AG09309 (cell line): ENCODE measurements at regions not wholly inside any gene's neighbourhood (a gene's known extent, or its start where the extent isn't known, plus 50 kb on each side); places are given as distances from the start of the nearest gene placed in this dataset.

ENCODE experiments used
- DNase-seq: peaks from one replicate; pipeline ENCODE4 v3.0.0-alpha.2; 2010; ENCODE audit warnings: low read depth
- H3K4me3 ChIP-seq: 2 replicates; pipeline ENCODE4 v1.5.1; 2011; ENCODE audit warnings: mild to moderate bottlenecking, low read depth, low read length, moderate library complexity; ENCODE audit not compliant: control insufficient read depth
- CTCF ChIP-seq: IDR thresholded peaks from 2 replicates; pipeline ENCODE4 v1.5.1; 2011; ENCODE audit warnings: mild to moderate bottlenecking, low read depth, low read length, inconsistent platforms; ENCODE audit not compliant: insufficient read depth, control insufficient read depth; ENCODE audit errors: missing control alignments

- TF ChIP-seq CTCF: no peak
Measured at GRCh38 chr2:7997279-7997678, 684.6 kb upstream of the ID2 start.

GRCh38 chr2:7999683-8000476 is 682.0 kb upstream of the ID2 start:
- H3K4me3 ChIP-seq: no peak overlapping the region
- DNase-seq: no peak
- TF ChIP-seq CTCF: no peak

More at GRCh38 chr2:7997279-7997678, 684.6 kb upstream of the ID2 start:
- DNase-seq: no peak
- no peak overlapping the region for H3K4me3 ChIP-seq

- DNase-seq: no peak
- H3K4me3 ChIP-seq: no peak overlapping the region
- no peak for TF ChIP-seq CTCF
Measured at GRCh38 chr2:8000870-8001269, 681.0 kb upstream of the ID2 start.

GRCh38 chr2:8002765-8003393 is 679.0 kb upstream of the ID2 start:
- H3K4me3 ChIP-seq: no peak overlapping the region
- TF ChIP-seq CTCF: no peak
- no peak for DNase-seq

- peak overlapping the region; percentile 35 for H3K4me3 ChIP-seq
- peak; percentile 71 for DNase-seq
- no peak for TF ChIP-seq CTCF
Measured at GRCh38 chr2:8003462-8004075, 678.3 kb upstream of the ID2 start.

- no peak for TF ChIP-seq CTCF
- DNase-seq: peak; percentile 96
- H3K4me3 ChIP-seq: no peak overlapping the region
Measured at GRCh38 chr2:8004250-8004681, 677.6 kb upstream of the ID2 start.
